Mucosa of rectum (tissue), 2 donors: ENCODE measurements at regions not wholly inside any gene's neighbourhood (a gene's known extent, or its start where the extent isn't known, plus 50 kb on each side); places are given as distances from the start of the nearest gene placed in this dataset.

Experiments
- H3K27ac ChIP-seq, 2 donors: one replicate each; pipeline ENCODE4 v1.7.0; 2013; ENCODE audit warnings: inconsistent platforms in 2 of 2, low read depth in 2 of 2, low read length in 2 of 2
- H3K27me3 ChIP-seq, 2 donors: one replicate each; pipeline ENCODE4 v1.7.0; 2013; ENCODE audit warnings: low read length in 2 of 2; ENCODE audit not compliant: control insufficient read depth in 2 of 2, insufficient read depth in 2 of 2
- H3K36me3 ChIP-seq, 2 donors: one replicate each; pipeline ENCODE4 v1.7.0; 2013; ENCODE audit warnings: low read length in 2 of 2; ENCODE audit not compliant: control insufficient read depth in 2 of 2, insufficient read depth in 2 of 2
- H3K4me1 ChIP-seq, 2 donors: one replicate each; pipeline ENCODE4 v1.7.0; 2013; ENCODE audit warnings: low read length in 2 of 2, mild to moderate bottlenecking in 1 of 2; ENCODE audit not compliant: control insufficient read depth in 2 of 2, insufficient read depth in 2 of 2
- H3K4me3 ChIP-seq, 2 donors: one replicate each; pipeline ENCODE4 v1.7.0; 2013; ENCODE audit warnings: low read length in 2 of 2
- H3K9ac ChIP-seq, 2 donors: one replicate each; pipeline ENCODE4 v1.7.0; 2013; ENCODE audit warnings: low read length in 2 of 2, low read depth in 1 of 2, mild to moderate bottlenecking in 1 of 2
- H3K9me3 ChIP-seq, 2 donors: one replicate each; pipeline ENCODE4 v1.7.0; 2013; ENCODE audit warnings: low read length in 2 of 2; ENCODE audit not compliant: control insufficient read depth in 2 of 2
- donor health status: healthy.
- donor health status: Normal muscosa, but diverticular disease.

GRCh38 chr3:72572489-72573007, 275.7 kb downstream of the SHQ1 start:
- Histone ChIP-seq H3K27ac (no peak overlapping the region), H3K9ac (no peak overlapping the region), H3K4me3 (no peak overlapping the region), H3K9me3 (no peaks in the 10 kb centered on the region), H3K4me1 (peaks cover 0 to 4% of the 10 kb centered on the region in 2 donors), H3K36me3 (no peaks in the 10 kb centered on the region), H3K27me3 (no peaks in the 10 kb centered on the region)

GRCh38 chr3:72571638-72572114, 276.6 kb downstream of the SHQ1 start:
- no peak overlapping the region for H3K4me3 ChIP-seq
- no peaks in the 10 kb centered on the region for H3K27me3 ChIP-seq
- no peaks in the 10 kb centered on the region for H3K36me3 ChIP-seq
- H3K4me1 ChIP-seq, result peaks cover 0 to 4% of the 10 kb centered on the region in 2 donors
- H3K27ac ChIP-seq, result no peak overlapping the region
- no peak overlapping the region for H3K9ac ChIP-seq
- no peaks in the 10 kb centered on the region for H3K9me3 ChIP-seq

- no peak overlapping the region for H3K4me3 ChIP-seq
- H3K4me1 ChIP-seq, result peaks cover 0 to 4% of the 10 kb centered on the region in 2 donors
- H3K9me3 ChIP-seq, result no peaks in the 10 kb centered on the region
- H3K36me3 ChIP-seq, result no peaks in the 10 kb centered on the region
- no peaks in the 10 kb centered on the region for H3K27me3 ChIP-seq
- H3K27ac ChIP-seq, result no peak overlapping the region
- no peak overlapping the region for H3K9ac ChIP-seq
These were observed 277.2 kb downstream of the SHQ1 start for GRCh38 chr3:72571052-72571451.

DNA sequence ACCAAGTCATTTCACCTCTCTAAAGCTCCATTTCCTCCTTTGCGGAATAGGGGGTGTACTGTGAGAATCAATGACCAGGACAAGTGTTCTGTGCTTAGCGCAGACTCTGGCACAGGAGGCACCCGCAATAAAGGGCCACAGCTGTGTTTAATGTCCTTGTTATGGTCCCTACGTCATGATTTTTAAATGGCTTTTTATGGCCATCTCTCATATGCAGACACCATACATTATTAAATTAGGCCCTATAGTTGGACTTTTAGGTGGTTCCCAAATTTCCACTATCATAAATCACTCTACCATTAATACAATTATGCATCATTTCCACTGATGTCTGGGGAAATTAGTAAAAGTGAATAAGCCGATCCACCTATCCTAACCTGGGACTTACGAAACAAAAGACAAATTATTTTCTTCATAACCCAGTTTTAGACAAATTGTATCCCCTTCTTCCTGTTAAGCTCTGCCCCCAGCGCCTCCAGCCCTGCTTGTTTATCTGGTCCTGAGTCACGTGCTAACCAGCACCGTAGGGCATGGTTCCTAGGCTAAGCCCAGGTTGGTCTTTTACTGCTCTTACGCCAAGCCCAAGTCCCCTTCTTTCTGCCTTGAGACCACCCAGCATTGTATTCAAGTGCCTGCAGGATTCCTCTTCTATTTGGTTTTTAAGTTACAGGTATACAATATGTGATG, 278.3 kb downstream of the SHQ1 start:
- H3K36me3 ChIP-seq, result no peaks in the 10 kb centered on the region
- peaks cover 0 to 4% of the 10 kb centered on the region in 2 donors for H3K4me1 ChIP-seq
- no peak overlapping the region for H3K9ac ChIP-seq
- H3K4me3 ChIP-seq, result no peak overlapping the region
- H3K27ac ChIP-seq, result no peak overlapping the region
- no peaks in the 10 kb centered on the region for H3K9me3 ChIP-seq
- H3K27me3 ChIP-seq, result no peaks in the 10 kb centered on the region

- Histone ChIP-seq H3K9me3 (no peaks in the 10 kb centered on the region), H3K27me3 (no peaks in the 10 kb centered on the region), H3K9ac (no peak overlapping the region), H3K27ac (no peak overlapping the region), H3K36me3 (no peaks in the 10 kb centered on the region), H3K4me1 (peaks cover 0 to 4% of the 10 kb centered on the region in 2 donors), H3K4me3 (no peak overlapping the region)
These were observed 280.2 kb downstream of the SHQ1 start for GRCh38 chr3:72568083-72568482.

- Histone ChIP-seq H3K27ac (no peak overlapping the region), H3K4me3 (no peak overlapping the region), H3K9ac (no peak overlapping the region), H3K4me1 (peaks cover 0 to 4% of the 10 kb centered on the region in 2 donors), H3K27me3 (no peaks in the 10 kb centered on the region), H3K9me3 (no peaks in the 10 kb centered on the region), H3K36me3 (no peaks in the 10 kb centered on the region)
These were observed 280.8 kb downstream of the SHQ1 start for GRCh38 chr3:72567474-72567873.

DNA sequence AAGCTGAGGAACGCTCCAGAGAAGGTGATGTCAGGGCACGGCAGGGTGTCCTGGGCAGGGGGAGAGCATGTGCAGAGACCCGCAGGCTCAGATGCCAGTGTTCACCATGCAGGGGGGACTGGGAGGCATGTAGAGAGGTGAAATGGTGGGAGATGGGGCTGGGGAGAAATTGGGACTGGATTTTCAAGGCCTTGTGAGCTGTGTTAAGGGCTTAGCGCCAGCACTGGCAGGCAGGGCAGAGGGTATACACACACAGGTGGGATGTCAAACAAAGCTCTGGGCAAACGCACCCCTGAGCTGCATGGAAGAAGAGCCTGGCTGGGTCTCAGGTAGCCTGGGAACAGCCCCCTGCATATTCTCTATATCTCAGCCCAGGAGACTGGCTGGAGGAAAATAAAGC, 282.7 kb downstream of the SHQ1 start:
- Histone ChIP-seq H3K27me3 (no peaks in the 10 kb centered on the region), H3K9ac (no peak overlapping the region)

GRCh38 chr3:72563690-72564370, 284.4 kb downstream of the SHQ1 start:
- Histone ChIP-seq H3K4me1 (no peaks in the 10 kb centered on the region), H3K9me3 (no peaks in the 10 kb centered on the region), H3K36me3 (no peaks in the 10 kb centered on the region), H3K27me3 (no peaks in the 10 kb centered on the region), H3K4me3 (no peak overlapping the region), H3K9ac (no peak overlapping the region), H3K27ac (no peak overlapping the region)

More for the DNA sequence above, 282.7 kb downstream of the SHQ1 start:
- Histone ChIP-seq H3K4me3 (no peak overlapping the region), H3K9me3 (no peaks in the 10 kb centered on the region), H3K36me3 (no peaks in the 10 kb centered on the region), H3K4me1 (peaks cover 0 to 4% of the 10 kb centered on the region in 2 donors), H3K27ac (no peak overlapping the region)

GRCh38 chr3:72560846-72561675, 287.2 kb downstream of the SHQ1 start:
- Histone ChIP-seq H3K4me3 (no peak overlapping the region), H3K9me3 (no peaks in the 10 kb centered on the region), H3K27ac (no peak overlapping the region), H3K9ac (no peak overlapping the region), H3K27me3 (no peaks in the 10 kb centered on the region), H3K36me3 (no peaks in the 10 kb centered on the region), H3K4me1 (no peaks in the 10 kb centered on the region)

- Histone ChIP-seq H3K27ac (no peak overlapping the region), H3K4me3 (no peak overlapping the region), H3K9me3 (no peaks in the 10 kb centered on the region), H3K4me1 (no peaks in the 10 kb centered on the region), H3K27me3 (no peaks in the 10 kb centered on the region), H3K36me3 (no peaks in the 10 kb centered on the region), H3K9ac (no peak overlapping the region)
These were observed 288.9 kb downstream of the SHQ1 start for GRCh38 chr3:72559385-72559784.
